Testis (tissue), 2 donors: ENCODE measurements at regions not wholly inside any gene's neighbourhood (a gene's known extent, or its start where the extent isn't known, plus 50 kb on each side); places are given as distances from the start of the nearest gene placed in this dataset.

Experiments
- CTCF ChIP-seq, 3 experiments: fragments of 450-650 bp in 2 of 3; fragments of 200-600 bp in 1 of 3; sonication (generic) in 1 of 3; IDR thresholded peaks; one replicate each; pipeline ENCODE4 v1.5.1; 2016 to 2019; ENCODE audit warnings: antibody characterized with exemption in 3 of 3, mild to moderate bottlenecking in 2 of 3, moderate library complexity in 1 of 3
- POLR2A ChIP-seq: fragments of 450-650 bp; IDR thresholded peaks from one replicate; pipeline ENCODE4 v1.6.1; 2017; ENCODE audit warnings: antibody characterized with exemption, mild to moderate bottlenecking, moderate library complexity

DNA sequence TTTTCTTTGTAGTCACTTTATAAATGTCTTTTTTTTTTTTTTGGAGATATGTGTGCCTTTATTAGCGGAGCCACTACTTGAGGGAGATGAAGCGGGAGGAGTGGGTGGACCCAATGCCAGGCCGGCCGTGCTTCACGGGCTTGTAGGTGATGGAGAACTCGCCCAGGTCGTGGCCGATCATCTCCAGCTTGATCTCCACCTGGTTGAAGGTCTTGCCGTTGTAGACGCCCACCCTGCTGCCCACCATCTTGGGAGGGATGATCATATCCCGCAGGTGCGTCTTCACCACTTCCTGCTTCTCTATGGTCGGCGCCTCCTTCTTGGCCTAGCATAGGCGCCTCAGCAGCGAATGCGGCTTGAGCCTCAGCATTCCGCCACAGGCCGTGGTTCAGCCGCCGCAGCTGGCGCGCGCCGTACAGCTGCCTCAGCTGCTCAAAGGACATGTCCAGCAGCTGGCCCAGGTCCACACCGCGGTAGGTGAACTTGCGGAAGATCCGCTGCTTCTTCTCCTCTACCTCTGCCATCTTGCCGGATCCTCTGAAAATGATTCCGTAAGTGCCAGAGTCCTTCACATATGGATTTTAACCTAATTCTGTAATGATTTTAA, 1095.6 kb downstream of the MAT2B start:
- TF ChIP-seq CTCF (IDR thresholded peaks at IDR 0.05), result no peak
- no peak for TF ChIP-seq POLR2A
